ENCODE measurements at regions not wholly inside any gene's neighbourhood (a gene's known extent, or its start where the extent isn't known, plus 50 kb on each side); places are given as distances from the start of the nearest gene placed in this dataset.
"Not testable (repeated sequence)": the region's sequence is repeated elsewhere in the genome, so short reads cannot be mapped to it uniquely, and the experiment has no call there.

DNA sequence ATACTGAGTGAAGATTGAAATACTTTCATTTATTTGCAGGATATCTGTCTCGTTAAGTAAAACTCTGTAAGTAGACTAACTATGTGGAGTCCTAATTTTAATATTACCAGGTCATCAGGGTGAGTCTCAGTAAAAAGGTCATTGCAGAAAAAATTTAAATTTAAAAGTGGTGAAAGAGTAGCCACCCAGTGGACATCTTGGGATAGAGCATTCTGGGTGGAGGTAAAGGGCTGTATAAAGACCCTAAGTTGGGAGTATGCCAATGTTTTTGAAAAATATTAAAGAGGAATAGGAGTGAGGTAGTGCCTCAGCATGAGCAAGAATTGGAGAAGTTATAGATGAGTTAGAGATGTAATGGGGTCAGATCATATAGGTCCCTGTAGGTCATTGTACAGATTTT is 145.5 kb downstream of the HMHB1 start:
- H3K4me3 ChIP-seq (ENCODE audit: low read length) = no peak overlapping the region
- no peak overlapping the region for H3K9ac ChIP-seq (ENCODE audit: low read depth, low read length)
- H3K9me3 ChIP-seq (ENCODE audit: insufficient read depth, low read depth, low read length) = no peaks in the 10 kb centered on the region
- 0 out of 2 replicates have a peak, but pooled peaks cover 3% of the 10 kb centered on the region for H3K4me1 ChIP-seq (ENCODE audit: insufficient read depth, low read length)
- no peaks in the 10 kb centered on the region for H3K36me3 ChIP-seq (ENCODE audit: insufficient read depth, low read depth, low read length)
- no peak overlapping the region for H3K27ac ChIP-seq (ENCODE audit: low read length)
- H3K27me3 ChIP-seq (ENCODE audit: insufficient read depth, low read length) = no peaks in the 10 kb centered on the region

DNA sequence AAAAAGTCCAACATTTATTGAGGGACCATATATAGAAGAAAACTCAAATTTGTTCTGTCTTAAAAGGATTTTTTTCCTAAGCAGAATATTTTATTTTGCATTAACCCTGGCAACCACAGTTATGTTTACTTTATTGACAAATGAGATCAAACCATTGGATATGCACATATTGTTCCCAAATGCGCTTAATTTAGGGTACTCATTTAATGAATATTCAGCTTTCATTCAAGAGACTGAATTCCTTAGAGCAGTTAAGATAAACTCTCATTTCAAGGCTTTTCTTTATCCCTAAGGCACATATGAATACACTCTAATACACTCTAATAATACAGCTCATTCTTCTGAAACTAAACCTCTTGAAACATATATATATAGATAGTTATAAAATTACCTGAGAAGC is 150.2 kb downstream of the HMHB1 start:
- Histone ChIP-seq H3K4me1 (ENCODE audit: insufficient read depth, low read length) (no peaks in the 10 kb centered on the region), H3K9me3 (ENCODE audit: insufficient read depth, low read depth, low read length) (no peaks in the 10 kb centered on the region), H3K9ac (ENCODE audit: low read depth, low read length) (no peak overlapping the region), H3K27ac (ENCODE audit: low read length) (no peak overlapping the region), H3K4me3 (ENCODE audit: low read length) (no peak overlapping the region), H3K36me3 (ENCODE audit: insufficient read depth, low read depth, low read length) (no peaks in the 10 kb centered on the region), H3K27me3 (ENCODE audit: insufficient read depth, low read length) (no peaks in the 10 kb centered on the region)

DNA sequence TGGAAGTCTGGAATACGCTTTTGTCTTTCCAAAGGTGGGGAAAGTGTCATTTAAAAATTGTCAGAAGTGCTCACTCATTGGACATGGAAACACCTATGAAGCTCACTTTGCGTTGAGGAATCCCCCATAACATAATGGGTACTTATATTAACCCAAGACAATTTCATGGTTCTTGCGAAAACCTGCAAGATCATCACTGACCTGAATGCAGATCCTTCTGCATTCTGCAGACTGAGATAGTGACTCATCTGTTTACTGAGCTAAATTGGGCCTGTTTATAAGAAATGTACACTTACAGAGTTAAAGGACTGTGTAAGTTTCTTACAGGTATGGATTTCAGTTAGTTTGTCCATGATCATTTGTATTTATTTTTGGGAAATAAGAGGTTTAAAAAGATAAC is 153.0 kb downstream of the HMHB1 start:
- H3K9me3 ChIP-seq (ENCODE audit: insufficient read depth, low read depth, low read length) = no peaks in the 10 kb centered on the region
- H3K27me3 ChIP-seq (ENCODE audit: insufficient read depth, low read length) = no peaks in the 10 kb centered on the region
- no peaks in the 10 kb centered on the region for H3K36me3 ChIP-seq (ENCODE audit: insufficient read depth, low read depth, low read length)
- H3K4me1 ChIP-seq (ENCODE audit: insufficient read depth, low read length) = no peaks in the 10 kb centered on the region
- no peak overlapping the region for H3K9ac ChIP-seq (ENCODE audit: low read depth, low read length)
- H3K4me3 ChIP-seq (ENCODE audit: low read length) = no peak overlapping the region
- H3K27ac ChIP-seq (ENCODE audit: low read length) = no peak overlapping the region

DNA sequence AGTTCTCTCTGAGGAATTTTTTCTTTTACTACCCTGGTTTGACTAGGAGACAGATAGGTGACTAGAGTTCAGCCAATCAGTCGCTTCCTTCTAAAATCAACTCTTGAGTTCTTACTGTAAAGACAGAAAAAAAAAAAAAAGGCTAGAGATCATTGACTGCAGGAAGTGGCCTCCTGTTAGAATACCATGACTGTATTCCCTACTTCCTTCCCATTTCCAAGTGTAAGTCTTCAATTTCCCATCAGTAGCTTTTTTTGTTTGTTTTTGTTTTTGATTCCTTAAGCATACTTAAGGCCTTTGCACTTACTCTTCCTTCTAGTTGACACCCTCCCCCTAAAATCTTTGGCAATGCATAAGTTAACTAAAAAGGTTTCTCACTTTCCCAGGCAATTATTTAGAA is 154.3 kb downstream of the HMHB1 start:
- Histone ChIP-seq H3K27ac (ENCODE audit: low read length) (no peak overlapping the region), H3K9me3 (ENCODE audit: insufficient read depth, low read depth, low read length) (no peaks in the 10 kb centered on the region), H3K4me3 (ENCODE audit: low read length) (no peak overlapping the region), H3K27me3 (ENCODE audit: insufficient read depth, low read length) (no peaks in the 10 kb centered on the region), H3K9ac (ENCODE audit: low read depth, low read length) (no peak overlapping the region), H3K36me3 (ENCODE audit: insufficient read depth, low read depth, low read length) (no peaks in the 10 kb centered on the region), H3K4me1 (ENCODE audit: insufficient read depth, low read length) (no peaks in the 10 kb centered on the region)

DNA sequence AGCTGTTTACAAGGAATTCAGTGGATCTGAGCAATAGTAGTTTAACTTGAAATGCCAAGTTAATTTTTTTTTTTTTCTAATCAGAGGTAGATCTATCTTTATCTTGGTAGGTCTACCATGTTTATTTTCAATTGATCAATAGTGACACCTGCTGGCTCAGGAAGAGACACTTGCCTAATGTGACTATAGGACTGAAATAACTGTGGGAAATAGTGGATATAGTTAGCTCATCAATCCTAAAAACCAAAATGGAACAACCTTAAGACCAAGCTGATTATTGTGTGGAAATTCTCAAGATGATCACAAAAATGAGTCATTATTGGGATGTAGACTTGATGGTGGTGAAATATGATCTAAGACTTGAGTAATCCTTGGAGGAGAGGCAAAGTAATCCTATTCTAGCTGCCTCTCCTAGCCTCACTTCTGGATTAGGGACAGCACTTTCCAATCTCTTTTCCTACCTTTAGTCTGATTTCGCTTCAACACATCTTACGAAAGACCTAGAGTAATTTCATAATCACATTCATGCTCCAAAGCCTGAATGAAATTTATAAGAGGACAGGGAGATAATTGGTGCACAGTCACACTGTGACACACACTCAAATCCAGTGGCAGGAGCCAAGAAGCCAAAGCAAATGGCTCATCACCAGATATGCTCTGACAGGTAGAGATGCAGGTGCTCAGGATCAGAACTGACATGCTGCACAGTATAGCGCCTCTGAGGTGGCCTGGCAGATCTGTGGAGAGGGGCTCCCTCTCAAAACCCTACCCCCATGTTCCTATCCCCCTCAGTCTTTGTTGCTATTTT is 156.3 kb downstream of the HMHB1 start:
- Histone ChIP-seq H3K27me3 (ENCODE audit: insufficient read depth, low read length) (no peaks in the 10 kb centered on the region), H3K36me3 (ENCODE audit: insufficient read depth, low read depth, low read length) (no peaks in the 10 kb centered on the region), H3K9ac (ENCODE audit: low read depth, low read length) (no peak overlapping the region), H3K4me3 (ENCODE audit: low read length) (no peak overlapping the region), H3K4me1 (ENCODE audit: insufficient read depth, low read length) (no peaks in the 10 kb centered on the region), H3K9me3 (ENCODE audit: insufficient read depth, low read depth, low read length) (no peaks in the 10 kb centered on the region), H3K27ac (ENCODE audit: low read length) (no peak overlapping the region)

DNA sequence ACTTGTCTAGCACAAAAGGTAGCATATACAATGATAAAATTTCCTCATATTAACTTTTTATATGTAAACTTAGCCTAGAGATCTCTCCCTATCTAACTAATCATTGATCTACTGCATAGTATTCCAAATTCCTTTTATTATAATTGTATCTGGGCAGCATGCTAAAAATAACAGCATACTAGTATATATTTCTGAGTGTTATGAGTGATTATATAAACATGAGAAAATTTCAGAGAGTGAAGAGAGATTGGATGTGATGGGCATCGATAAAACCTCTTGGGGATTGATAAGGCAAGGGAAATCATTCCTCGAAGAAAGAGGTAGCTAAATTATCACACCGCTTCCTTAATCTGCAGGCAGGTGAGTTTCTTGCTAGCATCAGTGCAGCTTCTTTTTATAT is 158.2 kb downstream of the HMHB1 start:
- Histone ChIP-seq H3K27me3 (ENCODE audit: insufficient read depth, low read length) (no peaks in the 10 kb centered on the region), H3K9me3 (ENCODE audit: insufficient read depth, low read depth, low read length) (no peaks in the 10 kb centered on the region), H3K27ac (ENCODE audit: low read length) (no peak overlapping the region), H3K36me3 (ENCODE audit: insufficient read depth, low read depth, low read length) (no peaks in the 10 kb centered on the region), H3K4me1 (ENCODE audit: insufficient read depth, low read length) (no peaks in the 10 kb centered on the region), H3K9ac (ENCODE audit: low read depth, low read length) (no peak overlapping the region), H3K4me3 (ENCODE audit: low read length) (no peak overlapping the region)

DNA sequence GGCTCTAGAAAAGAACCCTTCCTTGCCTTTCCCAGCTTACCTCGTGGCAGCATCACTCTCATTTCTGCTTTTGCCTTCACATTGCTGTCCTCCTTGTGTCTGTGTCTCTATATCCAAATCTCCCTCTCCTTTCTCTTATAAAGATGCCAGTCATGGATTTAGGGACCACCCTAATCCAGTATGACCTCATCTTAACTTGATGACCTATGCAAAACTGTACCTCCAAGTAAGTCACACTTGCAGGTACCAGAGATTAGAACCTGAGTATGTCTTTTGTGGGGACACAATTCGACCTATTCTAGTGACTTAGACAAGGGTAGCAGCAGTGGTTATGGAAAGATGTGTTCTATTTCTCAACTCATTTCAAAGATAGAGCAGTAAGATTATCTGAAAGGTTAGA is 160.1 kb downstream of the HMHB1 start:
- no peak overlapping the region for H3K27ac ChIP-seq (ENCODE audit: low read length)
- H3K27me3 ChIP-seq (ENCODE audit: insufficient read depth, low read length) = no peaks in the 10 kb centered on the region
- H3K4me1 ChIP-seq (ENCODE audit: insufficient read depth, low read length) = no peaks in the 10 kb centered on the region

DNA sequence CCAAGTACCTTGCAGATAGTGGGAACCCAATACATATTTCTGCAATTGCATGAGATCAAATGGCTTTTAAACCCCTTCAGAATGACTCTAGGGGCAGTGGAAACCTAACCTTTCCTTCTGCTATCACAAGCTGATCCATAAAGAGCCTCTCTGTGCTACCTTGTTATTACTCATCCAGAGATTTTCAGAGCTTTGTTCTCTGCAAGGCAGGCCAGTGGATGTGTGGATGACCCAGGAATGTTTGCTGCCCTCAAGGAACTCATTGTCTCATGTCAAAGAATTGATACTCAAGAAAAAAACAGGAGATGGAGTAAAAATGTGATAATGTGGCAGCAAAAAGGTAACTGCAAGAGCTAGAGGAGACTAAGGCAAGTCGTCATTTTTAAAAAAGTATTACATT is 164.1 kb downstream of the HMHB1 start:
- Histone ChIP-seq H3K27ac (ENCODE audit: low read length) (no peak overlapping the region), H3K36me3 (ENCODE audit: insufficient read depth, low read depth, low read length) (no peaks in the 10 kb centered on the region), H3K4me3 (ENCODE audit: low read length) (no peak overlapping the region), H3K27me3 (ENCODE audit: insufficient read depth, low read length) (no peaks in the 10 kb centered on the region), H3K9me3 (ENCODE audit: insufficient read depth, low read depth, low read length) (no peaks in the 10 kb centered on the region), H3K9ac (ENCODE audit: low read depth, low read length) (no peak overlapping the region), H3K4me1 (ENCODE audit: insufficient read depth, low read length) (no peaks in the 10 kb centered on the region)

More for the DNA sequence above, 160.1 kb downstream of the HMHB1 start:
- Histone ChIP-seq H3K4me3 (ENCODE audit: low read length) (no peak overlapping the region), H3K9ac (ENCODE audit: low read depth, low read length) (no peak overlapping the region), H3K36me3 (ENCODE audit: insufficient read depth, low read depth, low read length) (no peaks in the 10 kb centered on the region), H3K9me3 (ENCODE audit: insufficient read depth, low read depth, low read length) (no peaks in the 10 kb centered on the region)

DNA sequence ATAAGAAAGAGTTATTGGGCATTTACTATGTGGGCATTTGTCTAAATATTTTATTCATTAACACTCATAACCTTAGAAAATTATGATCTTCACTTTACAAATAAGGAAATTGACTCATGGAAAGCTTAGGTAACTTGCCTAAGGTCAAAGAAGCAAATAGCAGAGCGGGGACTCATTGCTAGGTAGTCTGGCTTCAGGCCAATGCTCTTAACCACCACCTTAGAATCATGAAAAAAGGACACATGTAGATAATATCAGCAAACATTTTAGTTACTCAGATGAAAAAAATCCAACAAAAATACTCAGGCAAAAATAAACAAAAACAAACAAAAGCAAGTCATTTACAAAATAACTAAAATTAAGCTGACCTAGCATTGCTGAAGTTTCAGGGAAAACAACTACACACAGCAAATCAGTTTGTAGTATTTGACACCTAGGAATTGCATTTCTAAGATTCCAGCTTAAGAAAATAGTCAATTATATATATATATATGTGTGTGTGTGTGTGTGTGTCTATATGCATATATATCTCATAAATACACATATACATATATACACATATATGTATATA is 166.0 kb downstream of the HMHB1 start:
- Histone ChIP-seq H3K4me3 (ENCODE audit: low read length) (no peak overlapping the region), H3K36me3 (ENCODE audit: insufficient read depth, low read depth, low read length) (no peaks in the 10 kb centered on the region), H3K9ac (ENCODE audit: low read depth, low read length) (no peak overlapping the region), H3K4me1 (ENCODE audit: insufficient read depth, low read length) (no peaks in the 10 kb centered on the region), H3K27ac (ENCODE audit: low read length) (no peak overlapping the region), H3K27me3 (ENCODE audit: insufficient read depth, low read length) (no peaks in the 10 kb centered on the region), H3K9me3 (ENCODE audit: insufficient read depth, low read depth, low read length) (no peaks in the 10 kb centered on the region)

DNA sequence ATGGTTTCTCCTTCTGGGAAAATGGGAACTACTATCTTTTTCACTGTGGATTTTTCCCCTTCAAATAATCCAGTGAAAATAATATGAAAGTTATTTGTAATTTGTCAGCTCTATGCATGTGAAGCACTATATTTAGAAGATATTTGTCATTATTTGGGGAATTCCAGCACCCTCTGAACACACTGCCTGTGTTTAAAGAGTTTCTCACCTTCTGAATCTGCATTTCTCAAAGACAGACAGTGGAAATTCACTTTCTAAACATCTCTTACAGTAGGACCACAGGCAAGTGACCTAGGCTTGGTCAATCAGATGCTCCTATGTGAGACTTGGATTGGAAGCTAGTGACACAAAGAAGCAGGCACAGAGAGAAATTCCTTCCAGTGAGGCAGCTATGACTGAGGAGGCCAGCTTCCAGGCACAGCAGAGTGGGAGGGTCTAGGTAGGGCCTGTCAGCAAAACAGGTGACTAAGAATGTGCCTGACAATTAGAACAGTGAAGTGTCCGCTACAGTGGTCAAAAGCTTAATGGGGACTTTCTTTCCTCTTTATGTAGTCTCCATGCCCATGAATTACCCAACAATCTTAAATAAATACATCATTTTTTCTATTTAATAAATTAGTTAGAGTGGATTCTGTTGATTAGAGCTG is 167.2 kb downstream of the HMHB1 start:
- H3K4me3 ChIP-seq (ENCODE audit: low read length) = no peak overlapping the region
- no peaks in the 10 kb centered on the region for H3K4me1 ChIP-seq (ENCODE audit: insufficient read depth, low read length)
- no peak overlapping the region for H3K9ac ChIP-seq (ENCODE audit: low read depth, low read length)
- H3K36me3 ChIP-seq (ENCODE audit: insufficient read depth, low read depth, low read length) = no peaks in the 10 kb centered on the region
- no peaks in the 10 kb centered on the region for H3K27me3 ChIP-seq (ENCODE audit: insufficient read depth, low read length)
- H3K9me3 ChIP-seq (ENCODE audit: insufficient read depth, low read depth, low read length) = no peaks in the 10 kb centered on the region
- no peak overlapping the region for H3K27ac ChIP-seq (ENCODE audit: low read length)

DNA sequence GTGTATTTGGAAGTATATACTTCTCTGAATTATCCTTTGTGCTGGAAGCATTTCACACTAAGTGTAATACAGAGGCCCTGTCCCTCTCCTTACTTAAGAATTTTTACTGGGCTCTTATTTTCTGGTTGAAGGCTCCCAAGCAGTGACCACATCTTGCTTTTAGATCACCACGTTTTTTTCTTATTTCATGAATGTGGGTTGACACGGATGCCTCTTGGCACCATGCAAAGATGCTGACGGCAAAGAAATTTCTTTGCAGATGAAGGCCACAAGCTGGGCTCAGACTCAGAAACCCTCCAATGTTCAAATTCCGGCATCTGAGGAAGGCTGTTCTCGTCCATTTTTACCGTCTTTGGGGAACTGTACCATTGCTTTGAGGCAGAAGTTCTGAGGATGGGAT is 168.5 kb downstream of the HMHB1 start:
- H3K4me1 ChIP-seq (ENCODE audit: insufficient read depth, low read length) = no peaks in the 10 kb centered on the region
- H3K9ac ChIP-seq (ENCODE audit: low read depth, low read length) = no peak overlapping the region
- H3K4me3 ChIP-seq (ENCODE audit: low read length) = no peak overlapping the region
- no peaks in the 10 kb centered on the region for H3K27me3 ChIP-seq (ENCODE audit: insufficient read depth, low read length)
- H3K9me3 ChIP-seq (ENCODE audit: insufficient read depth, low read depth, low read length) = no peaks in the 10 kb centered on the region
- no peaks in the 10 kb centered on the region for H3K36me3 ChIP-seq (ENCODE audit: insufficient read depth, low read depth, low read length)
- no peak overlapping the region for H3K27ac ChIP-seq (ENCODE audit: low read length)

DNA sequence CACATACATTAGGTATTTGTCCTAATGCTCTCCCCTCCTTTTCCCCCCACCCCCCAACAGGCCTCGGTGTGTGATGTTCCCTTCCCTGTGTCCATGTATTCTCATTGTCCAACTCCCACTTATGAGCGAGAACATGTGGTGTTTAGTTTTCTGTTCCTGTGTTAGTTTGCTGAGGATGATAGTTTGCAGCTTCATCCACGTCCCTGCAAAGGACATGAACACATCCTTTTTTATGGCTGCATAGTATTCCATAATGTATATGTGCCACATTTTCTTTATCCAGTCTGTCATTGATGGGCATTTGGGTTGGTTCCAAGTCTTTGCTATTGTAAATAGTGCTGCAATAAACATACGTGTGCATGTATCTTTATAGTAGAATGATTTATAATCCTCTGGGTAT is 171.0 kb downstream of the HMHB1 start:
- H3K9me3 ChIP-seq (ENCODE audit: insufficient read depth, low read depth, low read length); H3K9ac ChIP-seq (ENCODE audit: low read depth, low read length); H3K36me3 ChIP-seq (ENCODE audit: insufficient read depth, low read depth, low read length); H3K27me3 ChIP-seq (ENCODE audit: insufficient read depth, low read length); H3K4me3 ChIP-seq (ENCODE audit: low read length); H3K27ac ChIP-seq (ENCODE audit: low read length); H3K4me1 ChIP-seq (ENCODE audit: insufficient read depth, low read length): not testable (repeated sequence)

Data from iPS-20b (cell line).